ENCODE measurements at regions not wholly inside any gene's neighbourhood (a gene's known extent, or its start where the extent isn't known, plus 50 kb on each side); places are given as distances from the start of the nearest gene placed in this dataset.

DNA sequence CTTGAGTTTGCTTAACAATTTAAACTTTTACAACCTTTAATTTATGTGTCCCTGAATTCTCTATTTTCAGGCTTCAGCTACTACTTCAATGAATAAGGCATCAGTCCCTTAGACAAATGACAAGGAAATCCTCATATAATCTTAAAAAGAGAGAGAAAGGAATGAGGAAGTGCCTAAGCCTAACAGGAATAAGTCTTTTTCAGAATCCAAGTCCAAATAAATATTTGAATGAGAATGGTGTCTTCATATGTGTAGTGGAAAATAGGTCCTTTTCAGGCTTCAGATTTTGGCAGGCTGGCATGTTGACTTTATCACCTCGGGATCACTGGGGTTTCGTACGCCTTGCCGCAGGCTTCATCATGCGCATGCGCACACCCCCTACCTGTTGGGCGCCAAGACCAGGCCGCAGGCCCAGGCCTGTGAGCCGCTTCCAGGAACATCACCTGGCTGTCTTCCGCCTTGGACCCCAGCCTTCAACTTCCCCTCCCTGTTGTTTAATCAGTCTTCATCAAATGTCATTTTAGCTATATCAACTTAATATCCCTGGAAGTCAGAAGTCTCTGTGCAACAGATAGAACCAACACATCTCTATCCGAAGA lies 334.5 kb downstream of the SOX2 start:
- TF ChIP-seq, protein P1, sequence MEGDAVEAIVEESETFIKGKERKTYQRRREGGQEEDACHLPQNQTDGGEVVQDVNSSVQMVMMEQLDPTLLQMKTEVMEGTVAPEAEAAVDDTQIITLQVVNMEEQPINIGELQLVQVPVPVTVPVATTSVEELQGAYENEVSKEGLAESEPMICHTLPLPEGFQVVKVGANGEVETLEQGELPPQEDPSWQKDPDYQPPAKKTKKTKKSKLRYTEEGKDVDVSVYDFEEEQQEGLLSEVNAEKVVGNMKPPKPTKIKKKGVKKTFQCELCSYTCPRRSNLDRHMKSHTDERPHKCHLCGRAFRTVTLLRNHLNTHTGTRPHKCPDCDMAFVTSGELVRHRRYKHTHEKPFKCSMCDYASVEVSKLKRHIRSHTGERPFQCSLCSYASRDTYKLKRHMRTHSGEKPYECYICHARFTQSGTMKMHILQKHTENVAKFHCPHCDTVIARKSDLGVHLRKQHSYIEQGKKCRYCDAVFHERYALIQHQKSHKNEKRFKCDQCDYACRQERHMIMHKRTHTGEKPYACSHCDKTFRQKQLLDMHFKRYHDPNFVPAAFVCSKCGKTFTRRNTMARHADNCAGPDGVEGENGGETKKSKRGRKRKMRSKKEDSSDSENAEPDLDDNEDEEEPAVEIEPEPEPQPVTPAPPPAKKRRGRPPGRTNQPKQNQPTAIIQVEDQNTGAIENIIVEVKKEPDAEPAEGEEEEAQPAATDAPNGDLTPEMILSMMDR (IDR thresholded peaks at IDR 0.05): no peak
- TF ChIP-seq POLR2AphosphoS5 (IDR thresholded peaks at IDR 0.05): peak; percentile 78

All from prostate gland (tissue), 2 donors.